NB4 (cell line): ENCODE measurements at regions not wholly inside any gene's neighbourhood (a gene's known extent, or its start where the extent isn't known, plus 50 kb on each side); places are given as distances from the start of the nearest gene placed in this dataset.

Source experiments
- DNase-seq: peaks from one replicate; pipeline ENCODE4 v3.0.0; 2010; ENCODE audit warnings: low read depth
- H3K4me3 ChIP-seq: one replicate; pipeline ENCODE4 v1.5.1; 2011; ENCODE audit warnings: mild to moderate bottlenecking, low read depth, low read length, moderate library complexity
- MYC ChIP-seq: IDR thresholded peaks from 2 replicates; pipeline ENCODE4 v1.6.1; 2011; ENCODE audit warnings: low read depth, low read length
- POLR2A ChIP-seq: IDR thresholded peaks from 2 replicates; pipeline ENCODE4 v1.6.1; 2011; ENCODE audit warnings: mild to moderate bottlenecking; ENCODE audit not compliant: insufficient read length; ENCODE audit errors: extremely low read depth
- TF ChIP-seq, protein P1 (sequence below): IDR thresholded peaks from one replicate; pipeline ENCODE4 v1.5.1; 2012; ENCODE audit warnings: low read depth, low read length
- TF ChIP-seq, protein P2 (sequence below): IDR thresholded peaks from 2 replicates; pipeline ENCODE4 v1.6.1; 2011; ENCODE audit warnings: low read depth, low read length

DNA sequence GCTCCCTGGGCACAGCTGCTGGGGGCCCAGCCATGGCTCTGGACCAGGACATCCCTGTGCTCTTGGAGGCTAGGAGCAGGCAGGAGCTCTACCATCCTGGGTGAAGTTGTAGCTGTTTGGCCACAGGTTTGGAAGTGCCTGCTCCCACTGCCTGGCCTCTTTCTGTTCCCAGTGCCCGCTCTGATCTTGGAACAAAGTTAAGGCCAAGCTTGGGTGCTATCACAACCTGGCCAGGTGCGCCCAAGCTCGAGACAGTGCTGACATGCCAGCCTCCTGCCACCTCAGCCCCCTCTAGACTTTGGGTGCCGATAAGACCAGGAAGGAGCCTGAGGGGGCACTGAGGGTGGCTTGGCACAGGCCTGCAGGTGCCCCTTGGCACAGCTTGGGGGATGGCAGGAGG lies 686.1 kb upstream of the AADAT start:
- no peak overlapping the region for H3K4me3 ChIP-seq
- no peak for DNase-seq
- TF ChIP-seq POLR2A (no peak), MYC (no peak)
- TF ChIP-seq, protein P1, sequence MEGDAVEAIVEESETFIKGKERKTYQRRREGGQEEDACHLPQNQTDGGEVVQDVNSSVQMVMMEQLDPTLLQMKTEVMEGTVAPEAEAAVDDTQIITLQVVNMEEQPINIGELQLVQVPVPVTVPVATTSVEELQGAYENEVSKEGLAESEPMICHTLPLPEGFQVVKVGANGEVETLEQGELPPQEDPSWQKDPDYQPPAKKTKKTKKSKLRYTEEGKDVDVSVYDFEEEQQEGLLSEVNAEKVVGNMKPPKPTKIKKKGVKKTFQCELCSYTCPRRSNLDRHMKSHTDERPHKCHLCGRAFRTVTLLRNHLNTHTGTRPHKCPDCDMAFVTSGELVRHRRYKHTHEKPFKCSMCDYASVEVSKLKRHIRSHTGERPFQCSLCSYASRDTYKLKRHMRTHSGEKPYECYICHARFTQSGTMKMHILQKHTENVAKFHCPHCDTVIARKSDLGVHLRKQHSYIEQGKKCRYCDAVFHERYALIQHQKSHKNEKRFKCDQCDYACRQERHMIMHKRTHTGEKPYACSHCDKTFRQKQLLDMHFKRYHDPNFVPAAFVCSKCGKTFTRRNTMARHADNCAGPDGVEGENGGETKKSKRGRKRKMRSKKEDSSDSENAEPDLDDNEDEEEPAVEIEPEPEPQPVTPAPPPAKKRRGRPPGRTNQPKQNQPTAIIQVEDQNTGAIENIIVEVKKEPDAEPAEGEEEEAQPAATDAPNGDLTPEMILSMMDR, result no peak
- TF ChIP-seq, protein P2, sequence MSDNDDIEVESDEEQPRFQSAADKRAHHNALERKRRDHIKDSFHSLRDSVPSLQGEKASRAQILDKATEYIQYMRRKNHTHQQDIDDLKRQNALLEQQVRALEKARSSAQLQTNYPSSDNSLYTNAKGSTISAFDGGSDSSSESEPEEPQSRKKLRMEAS, result no peak

GRCh38 chr4:170773709-170774273 lies 684.0 kb upstream of the AADAT start:
- TF ChIP-seq, protein P1, result no peak
- TF ChIP-seq MYC (no peak), POLR2A (no peak)
- TF ChIP-seq, protein P2, result no peak
- DNase-seq, result no peak
- H3K4me3 ChIP-seq, result no peak overlapping the region

- no peak overlapping the region for H3K4me3 ChIP-seq
- TF ChIP-seq POLR2A (no peak), MYC (no peak)
- TF ChIP-seq, protein P1, result no peak
- TF ChIP-seq, protein P2, result no peak
- DNase-seq, result no peak
These were observed 682.7 kb upstream of the AADAT start for GRCh38 chr4:170772429-170772828.

GRCh38 chr4:170770664-170771063 lies 680.9 kb upstream of the AADAT start:
- DNase-seq, result no peak
- H3K4me3 ChIP-seq, result no peak overlapping the region
- TF ChIP-seq POLR2A, result no peak
- no peak for TF ChIP-seq MYC

- no peak for TF ChIP-seq POLR2A
- TF ChIP-seq, protein P2, result no peak
- no peak for DNase-seq
- H3K4me3 ChIP-seq, result no peak overlapping the region
These were observed 680.1 kb upstream of the AADAT start for GRCh38 chr4:170769862-170770261.

- no peak for DNase-seq
- H3K4me3 ChIP-seq, result no peak overlapping the region
- no peak for TF ChIP-seq POLR2A
- TF ChIP-seq, protein P2, result no peak
These were observed 669.2 kb upstream of the AADAT start for GRCh38 chr4:170758988-170759387.

DNA sequence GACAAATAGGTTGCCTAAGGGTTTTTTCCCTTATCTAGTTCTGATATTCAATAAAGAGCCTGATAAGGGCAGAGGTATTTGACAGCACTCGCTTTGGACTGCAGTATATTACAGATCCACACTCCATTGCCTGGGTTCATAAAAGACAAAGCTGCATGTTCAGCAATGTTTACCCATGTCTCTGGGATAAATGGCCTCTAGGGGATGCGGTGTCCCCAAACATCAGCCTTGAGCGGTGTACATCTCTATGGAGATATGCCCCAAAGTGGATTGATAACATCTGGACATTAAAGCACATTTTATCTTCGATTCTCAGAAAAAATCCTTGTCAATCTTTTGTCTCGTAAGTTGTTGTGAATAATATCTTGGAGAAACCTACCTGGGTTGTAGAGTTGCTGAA lies 660.8 kb upstream of the AADAT start:
- no peak overlapping the region for H3K4me3 ChIP-seq
- TF ChIP-seq, protein P1, result no peak
- TF ChIP-seq, protein P2, result no peak
- TF ChIP-seq MYC (no peak), POLR2A (no peak)
- no peak for DNase-seq
